ENCODE measurements at regions not wholly inside any gene's neighbourhood (a gene's known extent, or its start where the extent isn't known, plus 50 kb on each side); places are given as distances from the start of the nearest gene placed in this dataset.

GRCh38 chr20:59473742-59474141 is 130.6 kb upstream of the PHACTR3 start:
- CTCF ChIA-PET (ENCODE audit: partially characterized antibody), result interaction anchor here (1.1 to 1.4 kb wide), 4 partner anchors 14 to 51 kb away, joined by 3 to 7 read pairs (median 5); no protein-coding TSS in a partner anchor
- H3K9me3 ChIP-seq (ENCODE audit: insufficient read depth in 2 of 2, low read depth in 1 of 2, low read length in 1 of 2), result peaks cover 0 to 5% of the 10 kb centered on the region in 2 experiments; a peak in 1 of 4 replicates

More at GRCh38 chr20:59473742-59474141, 130.6 kb upstream of the PHACTR3 start:
- Histone ChIP-seq H3K4me3 (ENCODE audit: extremely low read depth in 1 of 4, insufficient read depth in 2 of 4, low read depth in 3 of 4, low read length in 4 of 4) (no peak overlapping the region), H3K79me1 (ENCODE audit: low read depth, low read length) (no peaks in the 10 kb centered on the region), H2BK15ac (ENCODE audit: low read length) (no peak overlapping the region), H2BK5ac (ENCODE audit: low read depth, low read length) (no peak overlapping the region), H4K20me1 (replicated peaks in 1 of 2; ENCODE audit: control insufficient read depth in 1 of 2, insufficient read depth in 2 of 2, low read length in 2 of 2) (no peaks in the 10 kb centered on the region), H4K8ac (ENCODE audit: extremely low read depth, insufficient read depth, low read length) (no peak overlapping the region), H2AK5ac (ENCODE audit: low read depth, low read length) (no peak overlapping the region), H2AFZ (ENCODE audit: low read length) (no peak overlapping the region), H2BK20ac (ENCODE audit: low read length) (no peak overlapping the region), H3K14ac (ENCODE audit: insufficient read length) (no peak overlapping the region), H3K18ac (ENCODE audit: extremely low read depth, low read length) (no peak overlapping the region), H3K27ac (ENCODE audit: low read depth, low read length) (no peak overlapping the region), H3K36me3 (ENCODE audit: control insufficient read depth in 2 of 4, insufficient read depth in 4 of 4, low read length in 3 of 4) (no peaks in the 10 kb centered on the region), H3K23me2 (ENCODE audit: low read depth, low read length) (no peaks in the 10 kb centered on the region), H4K91ac (replicated peaks; ENCODE audit: insufficient read length, low read length) (no peak overlapping the region), H3K56ac (replicated peaks; ENCODE audit: insufficient read length, low read depth, low read length) (no peak overlapping the region), H3K27me3 (replicated peaks in 1 of 4; ENCODE audit: control insufficient read depth in 3 of 4, extremely low read depth in 1 of 4, insufficient read depth in 3 of 4, low read length in 3 of 4) (no peaks in the 10 kb centered on the region; a peak in 1 of 7 replicates), H2BK120ac (replicated peaks; ENCODE audit: low read depth, low read length) (no peak overlapping the region), H3K4me1 (replicated peaks in 1 of 4; ENCODE audit: control insufficient read depth in 3 of 4, insufficient read depth in 4 of 4, low read length in 3 of 4) (peaks cover 0 to 9% (median 7%) of the 10 kb centered on the region in 4 experiments; a peak in 6 of 7 replicates), H3K23ac (ENCODE audit: insufficient read length) (no peak overlapping the region), H3K9ac (replicated peaks in 1 of 4; ENCODE audit: extremely low read depth in 1 of 4, low read depth in 3 of 4, low read length in 3 of 4) (no peak overlapping the region), H4K5ac (ENCODE audit: insufficient read length, low read depth, low read length) (no peak overlapping the region), H3K4ac (replicated peaks; ENCODE audit: insufficient read length, low read depth, low read length) (no peak overlapping the region), H3K79me2 (ENCODE audit: control insufficient read depth in 1 of 2, insufficient read depth in 2 of 2, low read length in 2 of 2) (no peaks in the 10 kb centered on the region), H3K4me2 (ENCODE audit: insufficient read depth in 1 of 2, low read depth in 2 of 2, low read length in 2 of 2) (no peak overlapping the region), H2BK12ac (ENCODE audit: low read depth, low read length) (no peak overlapping the region)
- FAIRE-seq (no peak), DNase-seq (ENCODE audit: low read depth in 1 of 2, low spot score in 2 of 2) (no peak)
- WGBS, 2 experiments (ENCODE audit: extremely low coverage in 1 of 2, insufficient coverage in 1 of 2, insufficient read length in 1 of 2, insufficient replicate concordance in 2 of 2, low coverage in 1 of 2, low lambda C conversion rate in 2 of 2, missing lambda C conversion rate in 1 of 2), result 97% methylated on average over 2 of the region's 2 CpGs; no CpG with 5 or more reads in 1 of the 2 experiments
- TF ChIP-seq PHF8 (conservative IDR thresholded peaks at IDR 0.05; ENCODE audit: low read depth, low read length) (no peak), KDM4A (IDR thresholded peaks at IDR 0.05; ENCODE audit: low read depth, low read length, severe bottlenecking) (no peak), CHD2 (IDR thresholded peaks at IDR 0.05; ENCODE audit: low read length) (no peak), HDAC2 (IDR thresholded peaks at IDR 0.05; ENCODE audit: borderline replicate concordance in 1 of 2, low read depth in 2 of 2, low read length in 2 of 2) (no peak), JUND (IDR thresholded peaks at IDR 0.05; ENCODE audit: low read length) (no peak), SIX5 (IDR thresholded peaks at IDR 0.05; ENCODE audit: low read depth, low read length) (no peak), SAP30 (IDR thresholded peaks at IDR 0.05; ENCODE audit: insufficient read depth, insufficient replicate concordance, low read length) (no peak), NANOG (IDR thresholded peaks at IDR 0.05; ENCODE audit: insufficient read depth, low read depth, low read length, poor library complexity, severe bottlenecking) (no peak), RNF2 (IDR thresholded peaks at IDR 0.05; ENCODE audit: borderline replicate concordance, low read depth, low read length, missing control alignments, poor library complexity, severe bottlenecking) (no peak)
- TF ChIP-seq, protein P1, sequence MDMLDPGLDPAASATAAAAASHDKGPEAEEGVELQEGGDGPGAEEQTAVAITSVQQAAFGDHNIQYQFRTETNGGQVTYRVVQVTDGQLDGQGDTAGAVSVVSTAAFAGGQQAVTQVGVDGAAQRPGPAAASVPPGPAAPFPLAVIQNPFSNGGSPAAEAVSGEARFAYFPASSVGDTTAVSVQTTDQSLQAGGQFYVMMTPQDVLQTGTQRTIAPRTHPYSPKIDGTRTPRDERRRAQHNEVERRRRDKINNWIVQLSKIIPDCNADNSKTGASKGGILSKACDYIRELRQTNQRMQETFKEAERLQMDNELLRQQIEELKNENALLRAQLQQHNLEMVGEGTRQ (IDR thresholded peaks at IDR 0.05; ENCODE audit: low read length), result no peak
- POLR2A ChIA-PET (ENCODE audit: partially characterized antibody), result no interaction called here
